ENCODE measurements at regions not wholly inside any gene's neighbourhood (a gene's known extent, or its start where the extent isn't known, plus 50 kb on each side); places are given as distances from the start of the nearest gene placed in this dataset.

GRCh38 chr15:93167291-93167690 lies 78.3 kb upstream of the RGMA start:
- no peak for DNase-seq (ENCODE audit: low read depth in 3 of 3)

- no peak for DNase-seq (ENCODE audit: low read depth in 3 of 3)
These were observed 77.7 kb upstream of the RGMA start for GRCh38 chr15:93166675-93167074.

GRCh38 chr15:93165734-93166470 lies 76.9 kb upstream of the RGMA start:
- DNase-seq (ENCODE audit: low read depth in 3 of 3): no peak

GRCh38 chr15:93164409-93164808 lies 75.4 kb upstream of the RGMA start:
- DNase-seq (ENCODE audit: low read depth in 3 of 3): peak in 2 of 3 donors; percentile 12 to 38

GRCh38 chr15:93162560-93162959 lies 73.5 kb upstream of the RGMA start:
- no peak for DNase-seq (ENCODE audit: low read depth in 3 of 3)

- no peak for DNase-seq (ENCODE audit: low read depth in 3 of 3)
These were observed 70.9 kb upstream of the RGMA start for GRCh38 chr15:93159930-93160329.

- no peak for DNase-seq (ENCODE audit: low read depth in 3 of 3)
These were observed 69.3 kb upstream of the RGMA start for GRCh38 chr15:93158097-93158900.

GRCh38 chr15:93154666-93155065 lies 65.7 kb upstream of the RGMA start:
- no peak for DNase-seq (ENCODE audit: low read depth in 3 of 3)

- no peak for DNase-seq (ENCODE audit: low read depth in 3 of 3)
These were observed 63.9 kb upstream of the RGMA start for GRCh38 chr15:93152951-93153350.

- DNase-seq (ENCODE audit: low read depth in 3 of 3): no peak
These were observed 63.3 kb upstream of the RGMA start for GRCh38 chr15:93152360-93152759.

- DNase-seq (ENCODE audit: low read depth in 3 of 3): no peak
These were observed 62.2 kb upstream of the RGMA start for GRCh38 chr15:93150910-93151881.

- DNase-seq (ENCODE audit: low read depth in 3 of 3): no peak
These were observed 57.6 kb upstream of the RGMA start for GRCh38 chr15:93146601-93147000.

- no peak for DNase-seq (ENCODE audit: low read depth in 3 of 3)
These were observed 57.2 kb upstream of the RGMA start for GRCh38 chr15:93146196-93146595.

- no peak for DNase-seq (ENCODE audit: low read depth in 3 of 3)
These were observed 55.6 kb upstream of the RGMA start for GRCh38 chr15:93144463-93145236.

- DNase-seq (ENCODE audit: low read depth in 3 of 3): no peak
These were observed 54.2 kb upstream of the RGMA start for GRCh38 chr15:93143186-93143585.

GRCh38 chr15:93141371-93141794 lies 52.4 kb upstream of the RGMA start:
- DNase-seq (ENCODE audit: low read depth in 3 of 3): no peak

- DNase-seq (ENCODE audit: low read depth in 3 of 3): no peak
These were observed 50.4 kb upstream of the RGMA start for GRCh38 chr15:93139436-93139835.

- no peak for DNase-seq (ENCODE audit: low read depth in 3 of 3)
These were observed 49.8 kb upstream of the RGMA start for GRCh38 chr15:93138681-93139250.

Data from stimulated activated CD4-positive, alpha-beta T cell treated with anti-CD3 and anti-CD28 coated beads, TNF-alpha, amount 100 ng/mL, for 48 hours (primary cell).